ENCODE measurements at regions not wholly inside any gene's neighbourhood (a gene's known extent, or its start where the extent isn't known, plus 50 kb on each side); places are given as distances from the start of the nearest gene placed in this dataset.

DNA sequence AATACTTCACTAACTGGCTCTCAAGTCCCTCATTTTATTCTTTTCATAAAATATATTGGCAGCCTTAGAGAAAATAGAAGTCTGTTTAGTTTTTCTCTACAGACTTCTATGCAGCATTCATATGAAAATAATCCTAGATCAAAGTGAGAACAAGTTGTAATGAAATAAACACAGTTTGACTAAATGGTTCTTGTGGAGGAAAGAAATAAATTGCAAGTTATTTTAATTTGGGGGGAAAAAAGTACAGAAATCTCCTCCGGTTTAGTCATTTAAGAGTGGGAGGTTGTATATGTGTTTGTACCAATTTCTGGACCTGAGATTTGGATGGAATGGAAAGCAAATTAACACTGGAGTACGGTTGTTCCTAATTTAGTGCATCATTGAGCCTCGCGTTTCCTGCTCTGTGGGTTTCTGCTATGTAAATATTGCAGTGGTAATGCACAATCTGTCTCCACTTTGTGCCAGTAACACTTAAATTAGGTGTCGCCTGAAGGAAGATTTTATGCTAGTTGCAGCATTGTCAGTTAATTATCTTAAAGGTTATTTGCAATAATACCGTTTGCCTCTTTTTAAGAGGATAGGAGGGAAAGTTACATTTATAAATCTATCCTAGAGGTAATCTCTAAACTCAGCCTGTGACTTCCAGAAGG lies 100.2 kb downstream of the ZIC5 start:
- no peak for DNase-seq (ENCODE audit: unreplicated experiment)
- Mint-ChIP-seq H3K27me3 (ENCODE audit: insufficient read depth, unreplicated experiment) (no peaks in the 10 kb centered on the region), H3K36me3 (ENCODE audit: insufficient read depth, unreplicated experiment) (no peaks in the 10 kb centered on the region), H3K9me3 (ENCODE audit: unreplicated experiment) (no peaks in the 10 kb centered on the region), H3K4me3 (ENCODE audit: unreplicated experiment) (no peak overlapping the region), H3K27ac (ENCODE audit: low read depth, unreplicated experiment) (no peak overlapping the region), H3K4me1 (ENCODE audit: insufficient read depth, unreplicated experiment) (no peaks in the 10 kb centered on the region)
- POLR2A ChIA-PET = no interaction called here
- CTCF ChIA-PET = no interaction called here
- intact Hi-C loops (cut with micrococcal nuclease) = no loop called here
- TF ChIP-seq, protein P1, sequence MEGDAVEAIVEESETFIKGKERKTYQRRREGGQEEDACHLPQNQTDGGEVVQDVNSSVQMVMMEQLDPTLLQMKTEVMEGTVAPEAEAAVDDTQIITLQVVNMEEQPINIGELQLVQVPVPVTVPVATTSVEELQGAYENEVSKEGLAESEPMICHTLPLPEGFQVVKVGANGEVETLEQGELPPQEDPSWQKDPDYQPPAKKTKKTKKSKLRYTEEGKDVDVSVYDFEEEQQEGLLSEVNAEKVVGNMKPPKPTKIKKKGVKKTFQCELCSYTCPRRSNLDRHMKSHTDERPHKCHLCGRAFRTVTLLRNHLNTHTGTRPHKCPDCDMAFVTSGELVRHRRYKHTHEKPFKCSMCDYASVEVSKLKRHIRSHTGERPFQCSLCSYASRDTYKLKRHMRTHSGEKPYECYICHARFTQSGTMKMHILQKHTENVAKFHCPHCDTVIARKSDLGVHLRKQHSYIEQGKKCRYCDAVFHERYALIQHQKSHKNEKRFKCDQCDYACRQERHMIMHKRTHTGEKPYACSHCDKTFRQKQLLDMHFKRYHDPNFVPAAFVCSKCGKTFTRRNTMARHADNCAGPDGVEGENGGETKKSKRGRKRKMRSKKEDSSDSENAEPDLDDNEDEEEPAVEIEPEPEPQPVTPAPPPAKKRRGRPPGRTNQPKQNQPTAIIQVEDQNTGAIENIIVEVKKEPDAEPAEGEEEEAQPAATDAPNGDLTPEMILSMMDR (IDR thresholded peaks at IDR 0.05; ENCODE audit: unreplicated experiment) = no peak
- BruUV-seq (replicated peaks) = no TSS peak

DNA sequence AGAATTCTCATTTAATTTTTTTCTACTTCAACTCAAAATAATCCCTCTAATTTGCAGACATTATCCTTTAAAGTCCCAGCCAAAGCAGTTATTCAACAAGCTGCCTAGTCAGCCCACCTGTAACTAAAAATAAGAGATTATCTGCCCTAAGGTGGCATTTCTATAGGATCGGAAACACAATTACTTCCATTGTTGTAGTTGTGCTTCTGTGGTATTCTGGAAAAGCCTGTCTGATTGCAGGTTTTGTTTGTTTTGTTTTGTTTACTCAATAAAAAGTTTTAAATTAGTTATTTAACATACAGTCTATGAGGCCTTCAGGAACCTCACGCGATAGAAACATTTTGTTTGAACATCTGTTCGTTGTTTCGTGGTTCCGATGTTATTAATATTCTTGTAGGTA lies 101.0 kb downstream of the ZIC5 start:
- CTCF ChIA-PET = interaction anchor here (0.6 kb wide), 1 partner anchor 1746 kb away, joined by 4 read pairs; no protein-coding TSS in a partner anchor
- TF ChIP-seq, protein P1 (IDR thresholded peaks at IDR 0.05; ENCODE audit: unreplicated experiment) = no peak

DNA sequence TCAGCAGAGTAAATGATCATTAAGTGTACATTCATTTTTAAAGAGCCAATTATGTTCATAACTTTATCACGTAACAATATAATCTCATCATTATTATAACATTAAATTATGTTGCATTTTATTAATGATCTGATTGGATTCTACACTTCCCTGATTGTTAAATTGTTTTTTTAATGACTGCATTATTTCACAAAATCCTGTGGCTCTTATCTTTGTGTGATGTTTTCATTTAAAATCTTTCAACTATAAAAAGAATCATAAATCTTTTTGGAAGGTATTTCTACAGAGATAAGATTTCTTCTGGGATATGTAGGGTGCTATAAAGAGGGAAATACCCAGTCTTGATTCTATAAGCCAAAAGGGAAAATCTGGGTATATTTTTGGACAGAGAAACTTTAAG lies 101.7 kb downstream of the ZIC5 start:
- CTCF ChIA-PET = no interaction called here
- H3K9me3 Mint-ChIP-seq (ENCODE audit: unreplicated experiment) = no peaks in the 10 kb centered on the region
- intact Hi-C loops (cut with micrococcal nuclease) = no loop called here
- H3K27ac Mint-ChIP-seq (ENCODE audit: low read depth, unreplicated experiment) = no peak overlapping the region
- H3K36me3 Mint-ChIP-seq (ENCODE audit: insufficient read depth, unreplicated experiment) = no peaks in the 10 kb centered on the region
- no TSS peak for BruUV-seq (replicated peaks)
- no peaks in the 10 kb centered on the region for H3K4me1 Mint-ChIP-seq (ENCODE audit: insufficient read depth, unreplicated experiment)
- POLR2A ChIA-PET = no interaction called here
- no peak for DNase-seq (ENCODE audit: unreplicated experiment)
- no peak overlapping the region for H3K4me3 Mint-ChIP-seq (ENCODE audit: unreplicated experiment)
- TF ChIP-seq, protein P1 (IDR thresholded peaks at IDR 0.05; ENCODE audit: unreplicated experiment) = no peak
- no peaks in the 10 kb centered on the region for H3K27me3 Mint-ChIP-seq (ENCODE audit: insufficient read depth, unreplicated experiment)

More for the DNA sequence above, 101.0 kb downstream of the ZIC5 start:
- Mint-ChIP-seq H3K4me3 (ENCODE audit: unreplicated experiment) (no peak overlapping the region), H3K27ac (ENCODE audit: low read depth, unreplicated experiment) (no peak overlapping the region), H3K4me1 (ENCODE audit: insufficient read depth, unreplicated experiment) (no peaks in the 10 kb centered on the region), H3K9me3 (ENCODE audit: unreplicated experiment) (no peaks in the 10 kb centered on the region), H3K27me3 (ENCODE audit: insufficient read depth, unreplicated experiment) (no peaks in the 10 kb centered on the region), H3K36me3 (ENCODE audit: insufficient read depth, unreplicated experiment) (no peaks in the 10 kb centered on the region)
- DNase-seq (ENCODE audit: unreplicated experiment) = no peak
- POLR2A ChIA-PET = no interaction called here
- intact Hi-C loops (cut with micrococcal nuclease) = no loop called here
- no TSS peak for BruUV-seq (replicated peaks)

DNA sequence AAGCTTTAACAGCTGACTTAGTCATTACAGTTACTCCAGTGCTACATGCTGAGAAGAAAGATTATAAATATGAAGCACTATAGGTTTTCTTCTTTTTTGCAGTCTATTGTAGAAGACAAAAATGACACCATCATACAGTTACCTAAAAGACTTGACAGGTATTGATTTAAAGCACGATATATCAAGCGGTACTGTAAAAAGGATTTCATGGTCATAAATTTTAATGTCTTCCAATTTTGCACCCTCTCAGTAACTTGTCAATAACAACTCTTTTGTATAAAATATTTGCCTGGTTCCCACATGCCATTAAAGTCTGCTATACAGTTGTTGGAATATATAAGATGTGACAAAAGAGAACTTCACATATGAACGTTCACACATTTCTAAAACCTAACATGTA lies 102.8 kb downstream of the ZIC5 start:
- POLR2A ChIA-PET = no interaction called here
- CTCF ChIA-PET = interaction anchor here (0.6 to 0.8 kb wide), 2 partner anchors 14 to 329 kb away, joined by 3 read pairs; no protein-coding TSS in a partner anchor
- H3K4me3 Mint-ChIP-seq (ENCODE audit: unreplicated experiment) = no peak overlapping the region
- H3K4me1 Mint-ChIP-seq (ENCODE audit: insufficient read depth, unreplicated experiment) = no peaks in the 10 kb centered on the region
- H3K27ac Mint-ChIP-seq (ENCODE audit: low read depth, unreplicated experiment) = no peak overlapping the region
- TF ChIP-seq, protein P1 (IDR thresholded peaks at IDR 0.05; ENCODE audit: unreplicated experiment) = no peak
- BruUV-seq (replicated peaks) = no TSS peak
- H3K27me3 Mint-ChIP-seq (ENCODE audit: insufficient read depth, unreplicated experiment) = no peaks in the 10 kb centered on the region
- intact Hi-C loops (cut with micrococcal nuclease) = no loop called here
- no peaks in the 10 kb centered on the region for H3K9me3 Mint-ChIP-seq (ENCODE audit: unreplicated experiment)
- H3K36me3 Mint-ChIP-seq (ENCODE audit: insufficient read depth, unreplicated experiment) = no peaks in the 10 kb centered on the region
- DNase-seq (ENCODE audit: unreplicated experiment) = no peak

All from MCF 10A (cell line).